ENCODE measurements at regions not wholly inside any gene's neighbourhood (a gene's known extent, or its start where the extent isn't known, plus 50 kb on each side); places are given as distances from the start of the nearest gene placed in this dataset.

GRCh38 chr15:79192462-79193036 is 90.0 kb upstream of the ANKRD34C start:
- no peaks in the 10 kb centered on the region for H3K27me3 ChIP-seq
- no peak overlapping the region for H3K4me3 ChIP-seq
- H3K9me3 ChIP-seq, result no peaks in the 10 kb centered on the region
- H3K36me3 ChIP-seq, result no peaks in the 10 kb centered on the region
- H3K4me1 ChIP-seq, result no peaks in the 10 kb centered on the region
- TF ChIP-seq CTCF (IDR thresholded peaks at IDR 0.05), result no peak
- DNase-seq, result no peak
- intact Hi-C loops (cut with DNase I), result no loop called here
- H3K9ac ChIP-seq (ENCODE audit: low read depth in 2 of 2, low read length in 2 of 2), result no peak overlapping the region
- no peak overlapping the region for H3K27ac ChIP-seq

GRCh38 chr15:79190093-79190492 is 92.4 kb upstream of the ANKRD34C start:
- intact Hi-C loops (cut with DNase I), result no loop called here
- Histone ChIP-seq H3K36me3 (no peaks in the 10 kb centered on the region), H3K27ac (no peak overlapping the region), H3K4me1 (no peaks in the 10 kb centered on the region), H3K4me3 (no peak overlapping the region), H3K9ac (ENCODE audit: low read depth in 2 of 2, low read length in 2 of 2) (no peak overlapping the region), H3K9me3 (no peaks in the 10 kb centered on the region), H3K27me3 (no peaks in the 10 kb centered on the region)
- TF ChIP-seq CTCF (IDR thresholded peaks at IDR 0.05), result no peak
- no peak for DNase-seq

GRCh38 chr15:79186616-79187015 is 95.9 kb upstream of the ANKRD34C start:
- no peak for TF ChIP-seq CTCF (IDR thresholded peaks at IDR 0.05)

GRCh38 chr15:79185199-79185598 is 94.6 kb upstream of the RASGRF1 start:
- no peak overlapping the region for H3K9ac ChIP-seq (ENCODE audit: low read depth in 2 of 2, low read length in 2 of 2)
- DNase-seq, result no peak
- H3K36me3 ChIP-seq, result no peaks in the 10 kb centered on the region
- H3K4me1 ChIP-seq, result no peaks in the 10 kb centered on the region
- no peaks in the 10 kb centered on the region for H3K27me3 ChIP-seq
- no peak overlapping the region for H3K27ac ChIP-seq
- intact Hi-C loops (cut with DNase I), result loop anchor here (2.0 kb wide), 1 partner anchor 156 kb away; no protein-coding TSS in a partner anchor
- H3K4me3 ChIP-seq, result no peak overlapping the region
- TF ChIP-seq CTCF (IDR thresholded peaks at IDR 0.05), result no peak
- no peaks in the 10 kb centered on the region for H3K9me3 ChIP-seq

More at GRCh38 chr15:79186616-79187015, 95.9 kb upstream of the ANKRD34C start:
- Histone ChIP-seq H3K9me3 (no peaks in the 10 kb centered on the region), H3K36me3 (no peaks in the 10 kb centered on the region), H3K4me3 (no peak overlapping the region), H3K9ac (ENCODE audit: low read depth in 2 of 2, low read length in 2 of 2) (no peak overlapping the region), H3K27ac (no peak overlapping the region), H3K27me3 (no peaks in the 10 kb centered on the region), H3K4me1 (no peaks in the 10 kb centered on the region)
- no peak for DNase-seq
- intact Hi-C loops (cut with DNase I), result no loop called here

- Histone ChIP-seq H3K36me3 (no peaks in the 10 kb centered on the region), H3K27me3 (no peaks in the 10 kb centered on the region), H3K9ac (ENCODE audit: low read depth in 2 of 2, low read length in 2 of 2) (no peak overlapping the region), H3K9me3 (no peaks in the 10 kb centered on the region), H3K27ac (no peak overlapping the region), H3K4me1 (no peaks in the 10 kb centered on the region), H3K4me3 (no peak overlapping the region)
- peak; percentile 74 for DNase-seq
- peak; percentile 96 for TF ChIP-seq CTCF (IDR thresholded peaks at IDR 0.05)
- intact Hi-C loops (cut with DNase I), result loop anchor here (2.0 to 5.0 kb wide), 2 partner anchors 156 to 272 kb away; no protein-coding TSS in a partner anchor
These were observed 93.9 kb upstream of the RASGRF1 start for GRCh38 chr15:79184465-79184892.

All from colonic mucosa (tissue), 4 donors.